Osteoblast (primary cell): ENCODE measurements at regions not wholly inside any gene's neighbourhood (a gene's known extent, or its start where the extent isn't known, plus 50 kb on each side); places are given as distances from the start of the nearest gene placed in this dataset.

ENCODE experiments used
- DNase-seq: peaks from one replicate; pipeline ENCODE4 v3.0.0; 2011; ENCODE audit warnings: low spot score, mixed read lengths; ENCODE audit not compliant: insufficient read length; ENCODE audit errors: missing footprints
- H2AFZ ChIP-seq: 2 replicates; pipeline ENCODE4 v1.6.0; 2011; ENCODE audit warnings: mild to moderate bottlenecking, low read length
- H3K27ac ChIP-seq: 2 replicates; pipeline ENCODE4 v1.5.1; 2011; ENCODE audit warnings: mild to moderate bottlenecking, low read depth, low read length, moderate library complexity
- H3K27me3 ChIP-seq: 2 replicates; pipeline ENCODE4 v1.6.0; 2012; ENCODE audit warnings: mild to moderate bottlenecking, control low read depth, inconsistent platforms, low read length, moderate library complexity; ENCODE audit not compliant: insufficient read depth
- H3K36me3 ChIP-seq: 2 replicates; pipeline ENCODE4 v1.5.1; 2011; ENCODE audit warnings: mild to moderate bottlenecking, low read length, control low read depth, moderate library complexity; ENCODE audit not compliant: insufficient read depth
- H3K4me1 ChIP-seq: 2 replicates; pipeline ENCODE4 v1.5.1; 2011; ENCODE audit warnings: mild to moderate bottlenecking, low read length, control low read depth, moderate library complexity; ENCODE audit not compliant: insufficient read depth
- H3K4me2 ChIP-seq: 2 replicates; pipeline ENCODE4 v1.6.0; 2011; ENCODE audit warnings: mild to moderate bottlenecking, low read length; ENCODE audit not compliant: insufficient read depth
- H3K4me3 ChIP-seq: fragments of 200-600 bp; sonication (generic); 3 replicates; pipeline ENCODE4 v1.5.1; 2012; ENCODE audit warnings: mild to moderate bottlenecking, low read length, inconsistent platforms; ENCODE audit not compliant: insufficient read depth
- H3K79me2 ChIP-seq: 2 replicates; pipeline ENCODE4 v1.6.0; 2012; ENCODE audit warnings: mild to moderate bottlenecking, low read length, control low read depth, inconsistent platforms; ENCODE audit not compliant: insufficient read depth
- H3K9me3 ChIP-seq: 2 replicates; pipeline ENCODE4 v1.5.1; 2011; ENCODE audit warnings: low read depth, low read length, control low read depth
- H4K20me1 ChIP-seq: 2 replicates; pipeline ENCODE4 v1.6.0; 2012; ENCODE audit warnings: mild to moderate bottlenecking, low read length, control low read depth; ENCODE audit not compliant: insufficient read depth
- TF ChIP-seq, protein P1 (sequence below): IDR thresholded peaks from 2 replicates; pipeline ENCODE4 v1.5.1; 2011; ENCODE audit warnings: mild to moderate bottlenecking, low read depth, low read length, moderate library complexity; ENCODE audit errors: extremely low read depth

- Histone ChIP-seq H4K20me1 (no peaks in the 10 kb centered on the region), H3K79me2 (no peaks in the 10 kb centered on the region), H3K4me1 (no peaks in the 10 kb centered on the region), H2AFZ (no peak overlapping the region), H3K4me3 (no peak overlapping the region), H3K36me3 (no peaks in the 10 kb centered on the region), H3K4me2 (no peak overlapping the region), H3K27ac (no peak overlapping the region), H3K9me3 (peaks cover 4% of the 10 kb centered on the region), H3K27me3 (no peaks in the 10 kb centered on the region)
- DNase-seq = no peak
- TF ChIP-seq, protein P1, sequence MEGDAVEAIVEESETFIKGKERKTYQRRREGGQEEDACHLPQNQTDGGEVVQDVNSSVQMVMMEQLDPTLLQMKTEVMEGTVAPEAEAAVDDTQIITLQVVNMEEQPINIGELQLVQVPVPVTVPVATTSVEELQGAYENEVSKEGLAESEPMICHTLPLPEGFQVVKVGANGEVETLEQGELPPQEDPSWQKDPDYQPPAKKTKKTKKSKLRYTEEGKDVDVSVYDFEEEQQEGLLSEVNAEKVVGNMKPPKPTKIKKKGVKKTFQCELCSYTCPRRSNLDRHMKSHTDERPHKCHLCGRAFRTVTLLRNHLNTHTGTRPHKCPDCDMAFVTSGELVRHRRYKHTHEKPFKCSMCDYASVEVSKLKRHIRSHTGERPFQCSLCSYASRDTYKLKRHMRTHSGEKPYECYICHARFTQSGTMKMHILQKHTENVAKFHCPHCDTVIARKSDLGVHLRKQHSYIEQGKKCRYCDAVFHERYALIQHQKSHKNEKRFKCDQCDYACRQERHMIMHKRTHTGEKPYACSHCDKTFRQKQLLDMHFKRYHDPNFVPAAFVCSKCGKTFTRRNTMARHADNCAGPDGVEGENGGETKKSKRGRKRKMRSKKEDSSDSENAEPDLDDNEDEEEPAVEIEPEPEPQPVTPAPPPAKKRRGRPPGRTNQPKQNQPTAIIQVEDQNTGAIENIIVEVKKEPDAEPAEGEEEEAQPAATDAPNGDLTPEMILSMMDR = no peak
These were observed 987.1 kb upstream of the SEL1L start for GRCh38 chr14:82520765-82521164.

DNA sequence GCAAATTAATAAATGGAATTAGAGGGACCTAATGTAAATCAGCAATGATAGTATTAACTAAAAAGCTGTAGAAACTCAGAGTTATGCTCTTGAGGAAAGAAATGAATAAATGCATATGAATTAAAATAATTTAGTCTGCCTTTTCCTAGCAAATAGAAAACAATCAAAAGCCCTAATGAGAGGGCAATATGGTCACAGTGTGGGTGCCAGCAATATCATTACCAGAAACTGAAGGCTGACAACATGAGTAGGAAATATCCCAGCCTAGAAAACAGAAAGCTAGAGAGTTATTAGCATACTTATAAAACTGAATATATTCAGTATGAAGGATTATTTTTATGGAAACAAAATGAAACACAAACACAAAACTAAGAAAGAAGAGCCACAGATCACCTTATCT lies 987.5 kb upstream of the SEL1L start:
- H3K9me3 ChIP-seq = peaks cover 4% of the 10 kb centered on the region
- no peaks in the 10 kb centered on the region for H4K20me1 ChIP-seq
- DNase-seq = no peak
- no peaks in the 10 kb centered on the region for H3K79me2 ChIP-seq
- H3K4me2 ChIP-seq = no peak overlapping the region
- no peaks in the 10 kb centered on the region for H3K4me1 ChIP-seq
- TF ChIP-seq, protein P1 = no peak
- H3K36me3 ChIP-seq = no peaks in the 10 kb centered on the region
- H3K27ac ChIP-seq = no peak overlapping the region
- no peak overlapping the region for H3K4me3 ChIP-seq
- H2AFZ ChIP-seq = no peak overlapping the region
- H3K27me3 ChIP-seq = no peaks in the 10 kb centered on the region

DNA sequence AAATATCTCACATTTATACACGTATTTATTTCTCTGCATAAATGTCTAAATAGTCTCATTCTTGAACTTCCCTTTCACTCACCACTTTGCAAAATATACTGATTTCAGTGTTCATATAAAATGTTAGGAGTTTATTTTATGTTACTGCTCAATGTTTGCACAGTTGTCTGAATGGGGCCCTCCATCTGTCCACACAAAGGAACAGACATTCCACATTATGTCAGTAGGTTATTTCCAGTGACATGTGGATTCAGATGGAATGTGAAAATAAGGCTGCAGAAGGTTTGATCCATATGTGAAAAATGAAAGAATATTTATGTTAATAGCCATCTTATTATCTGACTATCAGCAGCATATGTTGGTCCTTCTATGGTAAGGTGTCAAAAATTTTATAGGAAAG lies 994.4 kb upstream of the SEL1L start:
- TF ChIP-seq, protein P1 = no peak
- Histone ChIP-seq H3K4me1 (no peaks in the 10 kb centered on the region), H3K36me3 (no peaks in the 10 kb centered on the region), H3K27ac (no peak overlapping the region), H4K20me1 (no peaks in the 10 kb centered on the region), H3K9me3 (no peaks in the 10 kb centered on the region), H2AFZ (no peak overlapping the region), H3K79me2 (no peaks in the 10 kb centered on the region), H3K27me3 (no peaks in the 10 kb centered on the region), H3K4me3 (no peak overlapping the region), H3K4me2 (no peak overlapping the region)
- no peak for DNase-seq

GRCh38 chr14:82533351-82533750 lies 999.7 kb upstream of the SEL1L start:
- no peak overlapping the region for H3K27ac ChIP-seq
- no peaks in the 10 kb centered on the region for H4K20me1 ChIP-seq
- no peak overlapping the region for H3K4me2 ChIP-seq
- TF ChIP-seq, protein P1 = no peak
- no peaks in the 10 kb centered on the region for H3K79me2 ChIP-seq
- no peaks in the 10 kb centered on the region for H3K27me3 ChIP-seq
- H3K4me1 ChIP-seq = no peaks in the 10 kb centered on the region
- peak; percentile 47 for DNase-seq
- no peak overlapping the region for H2AFZ ChIP-seq
- no peaks in the 10 kb centered on the region for H3K9me3 ChIP-seq
- H3K4me3 ChIP-seq = no peak overlapping the region
- H3K36me3 ChIP-seq = no peaks in the 10 kb centered on the region
